Body of pancreas (tissue), 4 donors: ENCODE measurements at regions not wholly inside any gene's neighbourhood (a gene's known extent, or its start where the extent isn't known, plus 50 kb on each side); places are given as distances from the start of the nearest gene placed in this dataset.

Experiments
- ATAC-seq: fragments of 150-250 bp; one replicate; pipeline ENCODE4 v1.9.1; 2016
- DNase-seq, 4 donors: peaks; one replicate each; pipeline ENCODE4 v3.0.0-alpha.2; 2019
- H3K27ac ChIP-seq, 4 donors: fragments of 200-600 bp; sonication (generic); 1 replicate in 3 of 4; 2 replicates in 1 of 4; pipeline versions ENCODE4 v1.5.1 to v1.6.1; 2016 to 2019; ENCODE audit warnings: mild to moderate bottlenecking in 1 of 4, mixed read lengths in 1 of 4, moderate library complexity in 1 of 4
- H3K27me3 ChIP-seq, 2 donors: fragments of 200-600 bp; sonication (generic); one replicate each; pipeline ENCODE4 v1.6.0; 2016; ENCODE audit warnings: mild to moderate bottlenecking in 1 of 2
- H3K36me3 ChIP-seq, 2 donors: fragments of 200-600 bp; sonication (generic); replicated peaks in 1 of 2; 2 replicates each; pipeline ENCODE4 v1.5.1; 2016; ENCODE audit warnings: low read depth in 2 of 2; ENCODE audit not compliant: insufficient read depth in 1 of 2
- H3K4me1 ChIP-seq: fragments of 200-600 bp; sonication (generic); one replicate; pipeline ENCODE4 v1.6.0; 2016
- H3K4me3 ChIP-seq, 2 donors: fragments of 200-600 bp; sonication (generic); 1 replicate in 1 of 2; 2 replicates in 1 of 2; pipeline ENCODE4 v1.5.1; 2016 to 2019
- H3K9me3 ChIP-seq, 3 donors: fragments of 200-600 bp; sonication (generic); 1 replicate in 2 of 3; 2 replicates in 1 of 3; pipeline ENCODE4 v1.5.1; 2016
- POLR2A ChIP-seq, 3 donors: fragments of 450-650 bp; IDR thresholded peaks; one replicate each; pipeline ENCODE4 v1.6.1; 2016; ENCODE audit warnings: antibody characterized with exemption in 3 of 3, mild to moderate bottlenecking in 2 of 3
- WGBS, 2 donors: methylation state at CpG; one replicate each; pipeline ENCODE4 v1.1.5; 2017; 5-methylcytosine and 5-hydroxymethylcytosine counted together
- intact Hi-C: fragments of 100-400 bp; cut with DNase I; formaldehyde crosslinking; loops from one replicate; pipeline ENCODE4 v1.15.1; 2023
- TF ChIP-seq, protein P1 (sequence below), 7 experiments: fragments of 450-650 bp in 4 of 7; fragments of 200-600 bp in 3 of 7; sonication (generic) in 3 of 7; IDR thresholded peaks; one replicate each; pipeline ENCODE4 v1.5.1; 2016 to 2019; ENCODE audit warnings: antibody characterized with exemption in 7 of 7

DNA sequence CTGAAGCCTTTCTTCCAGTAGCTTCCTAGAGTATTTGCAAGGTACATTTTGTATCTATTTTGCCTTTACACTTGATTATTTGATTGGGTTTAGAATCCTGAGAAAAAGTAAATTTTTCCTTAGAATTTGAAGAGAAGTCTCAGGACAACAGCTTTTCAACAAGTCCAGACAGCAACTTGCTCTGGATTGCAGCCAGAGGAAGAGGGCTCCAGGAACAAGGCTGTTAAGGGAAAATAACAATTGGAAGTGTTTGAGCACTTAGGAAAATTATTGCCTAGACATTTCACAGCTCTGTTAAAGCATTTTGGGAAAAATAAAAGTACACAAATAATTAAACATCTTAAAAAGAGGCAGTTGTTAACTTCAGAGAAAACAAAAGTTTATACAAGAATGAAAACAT lies 58.3 kb upstream of the RAPGEF4 start:
- no peaks in the 10 kb centered on the region for H3K27me3 ChIP-seq
- H3K4me3 ChIP-seq = no peak overlapping the region
- H3K36me3 ChIP-seq = no peaks in the 10 kb centered on the region
- no peak overlapping the region for H3K27ac ChIP-seq
- no peaks in the 10 kb centered on the region for H3K9me3 ChIP-seq
- TF ChIP-seq, protein P1, sequence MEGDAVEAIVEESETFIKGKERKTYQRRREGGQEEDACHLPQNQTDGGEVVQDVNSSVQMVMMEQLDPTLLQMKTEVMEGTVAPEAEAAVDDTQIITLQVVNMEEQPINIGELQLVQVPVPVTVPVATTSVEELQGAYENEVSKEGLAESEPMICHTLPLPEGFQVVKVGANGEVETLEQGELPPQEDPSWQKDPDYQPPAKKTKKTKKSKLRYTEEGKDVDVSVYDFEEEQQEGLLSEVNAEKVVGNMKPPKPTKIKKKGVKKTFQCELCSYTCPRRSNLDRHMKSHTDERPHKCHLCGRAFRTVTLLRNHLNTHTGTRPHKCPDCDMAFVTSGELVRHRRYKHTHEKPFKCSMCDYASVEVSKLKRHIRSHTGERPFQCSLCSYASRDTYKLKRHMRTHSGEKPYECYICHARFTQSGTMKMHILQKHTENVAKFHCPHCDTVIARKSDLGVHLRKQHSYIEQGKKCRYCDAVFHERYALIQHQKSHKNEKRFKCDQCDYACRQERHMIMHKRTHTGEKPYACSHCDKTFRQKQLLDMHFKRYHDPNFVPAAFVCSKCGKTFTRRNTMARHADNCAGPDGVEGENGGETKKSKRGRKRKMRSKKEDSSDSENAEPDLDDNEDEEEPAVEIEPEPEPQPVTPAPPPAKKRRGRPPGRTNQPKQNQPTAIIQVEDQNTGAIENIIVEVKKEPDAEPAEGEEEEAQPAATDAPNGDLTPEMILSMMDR (IDR thresholded peaks at IDR 0.05) = no peak
- TF ChIP-seq POLR2A (IDR thresholded peaks at IDR 0.05) = no peak
- DNase-seq (no peak), ATAC-seq (no peak)
- intact Hi-C loops = no loop called here
- H3K4me1 ChIP-seq = peaks cover 7% of the 10 kb centered on the region

DNA sequence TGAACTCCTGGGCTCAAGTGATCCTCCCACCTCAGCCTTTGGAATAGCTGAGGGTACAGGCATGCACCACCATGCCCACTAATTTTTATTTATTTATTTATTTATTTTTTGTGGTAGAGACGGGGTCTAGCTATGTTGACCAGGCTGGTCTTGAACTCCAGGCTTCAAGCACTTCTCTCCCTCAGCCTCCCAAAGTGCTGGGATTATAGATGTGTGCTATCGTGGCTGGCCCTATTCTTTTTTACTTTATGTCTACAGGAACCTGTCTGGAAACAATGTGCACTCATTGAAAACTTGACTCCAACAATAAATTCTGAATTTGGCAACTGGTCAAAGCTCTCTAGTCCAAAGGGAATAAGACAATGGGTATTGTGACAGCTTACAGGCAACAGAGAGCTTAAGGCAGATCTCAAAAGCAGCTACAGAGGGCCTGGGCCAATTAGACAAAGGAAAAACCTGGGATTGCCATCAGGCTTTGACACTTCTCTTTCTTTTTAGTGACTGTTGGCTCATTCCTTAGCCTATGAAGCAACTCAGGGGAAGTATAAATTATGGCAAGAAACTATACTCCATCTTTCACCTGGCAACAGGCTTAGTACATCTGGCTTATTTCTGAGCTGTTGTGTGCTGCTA lies 55.1 kb upstream of the RAPGEF4 start:
- WGBS, 2 donors = 60 to 75% methylated on average over 2 of the region's 2 CpGs
- Histone ChIP-seq H3K36me3 (no peaks in the 10 kb centered on the region), H3K27ac (no peak overlapping the region), H3K4me3 (no peak overlapping the region), H3K4me1 (no peaks in the 10 kb centered on the region), H3K27me3 (no peaks in the 10 kb centered on the region), H3K9me3 (no peaks in the 10 kb centered on the region)
- intact Hi-C loops = no loop called here
- ATAC-seq (no peak), DNase-seq (no peak)
- TF ChIP-seq POLR2A (IDR thresholded peaks at IDR 0.05) = no peak
- TF ChIP-seq, protein P1 (IDR thresholded peaks at IDR 0.05) = no peak

DNA sequence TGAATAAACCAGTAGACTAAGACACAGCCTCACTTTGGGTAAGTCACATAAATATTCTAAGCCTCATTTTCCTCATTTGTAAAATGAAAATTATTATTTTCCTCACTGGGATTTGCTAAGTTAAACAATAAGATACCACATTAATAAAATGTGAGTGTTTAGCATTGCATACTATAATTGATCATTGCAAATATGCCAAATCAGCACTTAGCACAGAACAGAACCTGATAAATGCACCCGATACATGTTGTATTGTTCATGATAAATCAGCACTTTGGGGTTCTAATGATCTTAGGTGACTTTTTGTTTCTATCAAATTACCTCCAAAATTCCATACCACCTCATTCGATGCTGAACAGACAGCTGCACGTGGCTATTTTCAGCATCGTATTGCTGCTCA lies 50.2 kb upstream of the RAPGEF4 start:
- no peak overlapping the region for H3K27ac ChIP-seq
- no peak for DNase-seq
- H3K4me1 ChIP-seq = no peaks in the 10 kb centered on the region
- TF ChIP-seq, protein P1 (IDR thresholded peaks at IDR 0.05) = no peak
- no peak for TF ChIP-seq POLR2A (IDR thresholded peaks at IDR 0.05)
- H3K27me3 ChIP-seq = no peaks in the 10 kb centered on the region
- intact Hi-C loops = no loop called here
- no peaks in the 10 kb centered on the region for H3K36me3 ChIP-seq
- no peak for ATAC-seq
- no peaks in the 10 kb centered on the region for H3K9me3 ChIP-seq
- no peak overlapping the region for H3K4me3 ChIP-seq
- WGBS, 2 donors = 83 to 93% methylated on average over 4 of the region's 4 CpGs
